ENCODE measurements at regions not wholly inside any gene's neighbourhood (a gene's known extent, or its start where the extent isn't known, plus 50 kb on each side); places are given as distances from the start of the nearest gene placed in this dataset.
"Not testable (repeated sequence)": the region's sequence is repeated elsewhere in the genome, so short reads cannot be mapped to it uniquely, and the experiment has no call there.

- DNase-seq (ENCODE audit: low read depth, low spot score) = no peak
Observed at GRCh38 chrX:77003530-77003929, 443.7 kb upstream of the FGF16 start.

GRCh38 chrX:77003956-77004355 lies 443.2 kb upstream of the FGF16 start:
- no peak for DNase-seq (ENCODE audit: low read depth, low spot score)

- DNase-seq (ENCODE audit: low read depth, low spot score) = no peak
Observed at GRCh38 chrX:77009691-77010090, 437.5 kb upstream of the FGF16 start.

- no peak for DNase-seq (ENCODE audit: low read depth, low spot score)
Observed at GRCh38 chrX:77014377-77015372, 432.5 kb upstream of the FGF16 start.

- no peak for DNase-seq (ENCODE audit: low read depth, low spot score)
Observed at GRCh38 chrX:77017093-77017492, 430.1 kb upstream of the FGF16 start.

- not testable (repeated sequence) for DNase-seq (ENCODE audit: low read depth, low spot score)
Observed at GRCh38 chrX:77046180-77046810, 400.9 kb upstream of the FGF16 start.

- no peak for DNase-seq (ENCODE audit: low read depth, low spot score)
Observed at GRCh38 chrX:77060572-77060971, 386.6 kb upstream of the FGF16 start.

- no peak for DNase-seq (ENCODE audit: low read depth, low spot score)
Observed at GRCh38 chrX:77061022-77061421, 386.2 kb upstream of the FGF16 start.

GRCh38 chrX:77061545-77061944 lies 385.6 kb upstream of the FGF16 start:
- DNase-seq (ENCODE audit: low read depth, low spot score) = no peak

- DNase-seq (ENCODE audit: low read depth, low spot score) = no peak
Observed at GRCh38 chrX:77065896-77066295, 381.3 kb upstream of the FGF16 start.

- DNase-seq (ENCODE audit: low read depth, low spot score) = no peak
Observed at GRCh38 chrX:77070202-77070918, 376.8 kb upstream of the FGF16 start.

GRCh38 chrX:77076896-77077295 lies 370.3 kb upstream of the FGF16 start:
- no peak for DNase-seq (ENCODE audit: low read depth, low spot score)

- DNase-seq (ENCODE audit: low read depth, low spot score) = not testable (repeated sequence)
Observed at GRCh38 chrX:77081237-77081636, 366.0 kb upstream of the FGF16 start.

GRCh38 chrX:77085372-77085771 lies 361.8 kb upstream of the FGF16 start:
- no peak for DNase-seq (ENCODE audit: low read depth, low spot score)

- peak; percentile 59 for DNase-seq (ENCODE audit: low read depth, low spot score)
Observed at GRCh38 chrX:77087529-77088169, 359.5 kb upstream of the FGF16 start.

- DNase-seq (ENCODE audit: low read depth, low spot score) = no peak
Observed at GRCh38 chrX:77088233-77088632, 359.0 kb upstream of the FGF16 start.

- DNase-seq (ENCODE audit: low read depth, low spot score) = no peak
Observed at GRCh38 chrX:77114501-77114900, 332.7 kb upstream of the FGF16 start.

- DNase-seq (ENCODE audit: low read depth, low spot score) = no peak
Observed at GRCh38 chrX:77118686-77119085, 328.5 kb upstream of the FGF16 start.

- DNase-seq (ENCODE audit: low read depth, low spot score) = no peak
Observed at GRCh38 chrX:77119706-77120105, 327.5 kb upstream of the FGF16 start.

- DNase-seq (ENCODE audit: low read depth, low spot score) = not testable (repeated sequence)
Observed at GRCh38 chrX:77123917-77124316, 323.3 kb upstream of the FGF16 start.

- not testable (repeated sequence) for DNase-seq (ENCODE audit: low read depth, low spot score)
Observed at GRCh38 chrX:77127571-77127970, 319.6 kb upstream of the FGF16 start.

- no peak for DNase-seq (ENCODE audit: low read depth, low spot score)
Observed at GRCh38 chrX:77143907-77144306, 303.3 kb upstream of the FGF16 start.

Measured in smooth muscle cell of the brain vasculature (primary cell).